Activated CD4-positive, alpha-beta memory T cell treated with anti-CD3 and anti-CD28 coated beads, Interleukin-2, amount 10 ng/mL, durations not matched to agents 7 days and 5 days (primary cell): ENCODE measurements at regions not wholly inside any gene's neighbourhood (a gene's known extent, or its start where the extent isn't known, plus 50 kb on each side); places are given as distances from the start of the nearest gene placed in this dataset.

Source experiments
- CTCF ChIA-PET: fragments of 350-600 bp; sonication (Branson Sonifier 250); formaldehyde crosslinking; loops from one replicate; lab custom pipeline; 2021; ENCODE audit warnings: antibody characterized with exemption, inconsistent platforms; lab: Charles Lee
- POLR2A ChIA-PET: fragments of 350-600 bp; sonication (Branson Sonifier 250); formaldehyde crosslinking; loops from one replicate; lab custom pipeline; 2021; ENCODE audit warnings: antibody characterized with exemption; lab: Charles Lee
- DNase-seq: peaks from one replicate; pipeline ENCODE4 v3.0.0-alpha.2; 2020
- H3K27ac Mint-ChIP-seq: one replicate; pipeline ENCODE4 v1.8.0; 2021; ENCODE audit warnings: mild to moderate bottlenecking, mixed read lengths
- H3K27me3 Mint-ChIP-seq: one replicate; pipeline ENCODE4 v1.8.0; 2021; ENCODE audit warnings: mixed read lengths
- H3K36me3 Mint-ChIP-seq: one replicate; pipeline ENCODE4 v1.8.0; 2021; ENCODE audit warnings: low read depth, mixed read lengths
- H3K4me1 Mint-ChIP-seq: one replicate; pipeline ENCODE4 v1.8.0; 2021; ENCODE audit warnings: mixed read lengths
- H3K4me3 Mint-ChIP-seq: one replicate; pipeline ENCODE4 v1.8.0; 2021; ENCODE audit warnings: mild to moderate bottlenecking, mixed read lengths
- H3K9me3 Mint-ChIP-seq: one replicate; pipeline ENCODE4 v1.8.0; 2021; ENCODE audit warnings: mixed read lengths

DNA sequence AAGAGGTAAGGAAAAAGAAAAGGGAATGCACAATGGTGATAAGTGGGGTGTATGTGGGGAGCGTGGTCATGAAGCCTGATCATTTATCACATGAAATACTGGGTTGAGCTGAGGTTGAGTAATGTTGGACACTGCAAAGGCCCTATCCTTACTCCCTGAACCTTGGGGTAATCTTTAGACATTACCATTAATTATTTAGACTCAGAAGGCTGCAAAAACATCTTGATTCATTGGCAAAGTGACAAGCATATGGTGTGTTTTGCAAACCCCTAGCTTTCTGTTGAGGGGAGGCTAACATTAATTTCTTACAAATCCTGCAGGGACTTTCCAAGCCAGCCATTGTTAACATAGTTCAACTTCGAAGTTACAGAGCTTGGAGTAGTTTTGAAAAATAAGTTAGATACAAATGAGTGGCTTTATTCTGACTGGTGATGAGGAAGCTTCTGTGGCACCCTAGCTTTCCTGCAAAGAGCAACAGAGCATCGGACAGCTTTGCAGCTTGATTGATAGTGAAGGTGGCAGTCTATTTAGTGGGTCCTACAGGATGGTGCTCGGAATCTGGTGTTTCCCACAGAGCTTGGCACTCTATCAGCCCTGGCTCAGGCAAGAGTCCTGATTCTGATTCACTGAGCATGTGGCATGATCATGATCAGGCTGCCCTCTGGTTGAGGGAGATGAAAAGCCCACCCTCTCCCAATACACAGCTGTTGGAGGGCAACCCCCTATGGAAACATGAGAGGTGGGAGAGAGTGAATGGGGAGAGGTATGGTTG lies 153.7 kb upstream of the NPVF start:
- H3K9me3 Mint-ChIP-seq, result no peaks in the 10 kb centered on the region
- DNase-seq, result no peak
- POLR2A ChIA-PET, result no interaction called here
- H3K4me3 Mint-ChIP-seq, result no peak overlapping the region
- H3K27me3 Mint-ChIP-seq, result peaks cover 30% of the 10 kb centered on the region
- H3K36me3 Mint-ChIP-seq, result no peaks in the 10 kb centered on the region
- H3K4me1 Mint-ChIP-seq, result no peaks in the 10 kb centered on the region
- no peak overlapping the region for H3K27ac Mint-ChIP-seq
- CTCF ChIA-PET, result interaction anchor here (0.5 to 1.4 kb wide), 3 partner anchors 10 to 956 kb away, joined by 3 read pairs; no protein-coding TSS in a partner anchor

DNA sequence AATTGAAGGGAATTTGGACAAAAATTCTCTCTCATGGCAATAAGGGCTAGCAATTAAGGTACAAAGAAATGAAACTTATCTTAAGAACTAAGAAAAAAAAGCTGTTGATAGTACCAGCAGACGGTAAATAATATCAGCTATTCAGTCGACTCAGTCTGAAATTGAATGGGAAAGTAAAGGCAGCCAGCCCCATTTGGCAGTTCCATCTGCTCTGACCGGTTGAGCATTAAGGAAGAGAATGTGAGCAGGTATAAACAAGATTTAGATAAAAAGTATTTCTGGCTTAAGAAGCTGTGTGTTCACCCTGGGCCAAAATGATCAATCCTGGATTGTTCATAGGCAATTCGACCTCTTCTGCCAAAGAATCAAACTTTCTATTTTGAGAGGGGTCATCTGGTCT lies 154.6 kb upstream of the NPVF start:
- Mint-ChIP-seq H3K36me3 (no peaks in the 10 kb centered on the region), H3K27ac (no peak overlapping the region), H3K27me3 (peaks cover 32% of the 10 kb centered on the region), H3K9me3 (no peaks in the 10 kb centered on the region), H3K4me1 (no peaks in the 10 kb centered on the region), H3K4me3 (no peak overlapping the region)
- CTCF ChIA-PET, result interaction anchor here (1.2 to 1.4 kb wide), 2 partner anchors 9 to 123 kb away, joined by 3 read pairs; no protein-coding TSS in a partner anchor
- DNase-seq, result no peak
- POLR2A ChIA-PET, result no interaction called here

DNA sequence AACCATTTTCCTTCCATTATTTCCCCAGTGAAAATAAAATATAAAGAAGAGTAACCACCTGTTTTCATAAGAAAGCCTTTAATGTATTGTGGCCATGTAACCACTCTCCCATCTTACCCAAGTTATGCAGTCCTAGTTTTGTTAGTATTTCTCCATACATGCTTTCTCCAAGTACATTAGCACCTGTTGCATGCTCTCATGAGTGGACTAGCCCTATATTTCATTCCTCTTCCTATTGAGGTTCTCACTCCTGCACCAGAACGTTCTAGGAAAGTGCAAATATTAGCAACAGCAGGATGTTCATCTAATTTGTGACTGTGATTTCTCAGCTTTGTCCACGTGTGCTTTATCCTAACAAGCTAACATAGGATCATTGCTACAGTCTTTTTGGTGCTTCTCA lies 155.1 kb upstream of the NPVF start:
- peaks cover 32% of the 10 kb centered on the region for H3K27me3 Mint-ChIP-seq
- CTCF ChIA-PET, result no interaction called here
- H3K27ac Mint-ChIP-seq, result no peak overlapping the region

GRCh38 chr7:25384788-25385505 lies 156.7 kb upstream of the NPVF start:
- Mint-ChIP-seq H3K27ac (no peak overlapping the region), H3K27me3 (peaks cover 32% of the 10 kb centered on the region), H3K36me3 (no peaks in the 10 kb centered on the region), H3K4me1 (no peaks in the 10 kb centered on the region), H3K9me3 (no peaks in the 10 kb centered on the region), H3K4me3 (no peak overlapping the region)
- CTCF ChIA-PET, result no interaction called here
- DNase-seq, result no peak
- POLR2A ChIA-PET, result no interaction called here

More for the DNA sequence above, 155.1 kb upstream of the NPVF start:
- no peaks in the 10 kb centered on the region for H3K9me3 Mint-ChIP-seq
- POLR2A ChIA-PET, result no interaction called here
- H3K4me1 Mint-ChIP-seq, result no peaks in the 10 kb centered on the region
- no peak for DNase-seq
- no peak overlapping the region for H3K4me3 Mint-ChIP-seq
- H3K36me3 Mint-ChIP-seq, result no peaks in the 10 kb centered on the region

GRCh38 chr7:25385506-25386136 lies 157.3 kb upstream of the NPVF start:
- POLR2A ChIA-PET, result no interaction called here
- Mint-ChIP-seq H3K4me1 (no peaks in the 10 kb centered on the region), H3K4me3 (no peak overlapping the region), H3K9me3 (no peaks in the 10 kb centered on the region), H3K27ac (no peak overlapping the region), H3K36me3 (no peaks in the 10 kb centered on the region), H3K27me3 (peaks cover 35% of the 10 kb centered on the region)
- DNase-seq, result no peak
- CTCF ChIA-PET, result no interaction called here

GRCh38 chr7:25386311-25386744 lies 158.0 kb upstream of the NPVF start:
- no peak for DNase-seq
- CTCF ChIA-PET, result no interaction called here
- H3K4me1 Mint-ChIP-seq, result no peaks in the 10 kb centered on the region
- POLR2A ChIA-PET, result no interaction called here
- no peaks in the 10 kb centered on the region for H3K9me3 Mint-ChIP-seq
- H3K27ac Mint-ChIP-seq, result no peak overlapping the region
- no peak overlapping the region for H3K4me3 Mint-ChIP-seq
- H3K27me3 Mint-ChIP-seq, result peaks cover 36% of the 10 kb centered on the region
- no peaks in the 10 kb centered on the region for H3K36me3 Mint-ChIP-seq

DNA sequence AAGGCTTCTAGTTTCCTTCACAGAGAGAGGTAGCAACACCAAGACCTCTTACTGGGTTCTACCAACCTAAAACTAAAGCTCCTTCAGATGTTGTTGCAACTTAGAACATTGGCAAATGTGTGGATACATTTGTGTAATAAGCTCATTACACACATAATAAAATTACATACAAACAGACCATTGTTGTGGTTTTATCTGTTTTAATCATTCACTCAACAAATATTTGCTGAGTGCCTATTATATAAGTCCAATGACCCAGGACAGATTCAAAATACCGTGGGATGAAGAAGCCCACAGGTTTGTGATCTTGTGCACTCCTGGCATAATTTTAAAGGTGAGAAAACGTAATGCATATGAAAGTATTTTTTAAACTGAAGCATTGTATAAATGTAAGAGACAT lies 160.4 kb upstream of the NPVF start:
- no peak for DNase-seq
- no peak overlapping the region for H3K27ac Mint-ChIP-seq
- H3K9me3 Mint-ChIP-seq, result no peaks in the 10 kb centered on the region
- no peaks in the 10 kb centered on the region for H3K4me1 Mint-ChIP-seq
- peaks cover 24% of the 10 kb centered on the region for H3K27me3 Mint-ChIP-seq
- POLR2A ChIA-PET, result interaction anchor here (1.0 kb wide), 1 partner anchor 129 kb away, joined by 3 read pairs; no protein-coding TSS in a partner anchor
- CTCF ChIA-PET, result interaction anchor here (0.9 to 2.5 kb wide), 2 partner anchors 130 to 179 kb away, joined by 4 to 17 read pairs; no protein-coding TSS in a partner anchor
- no peak overlapping the region for H3K4me3 Mint-ChIP-seq
- H3K36me3 Mint-ChIP-seq, result no peaks in the 10 kb centered on the region

DNA sequence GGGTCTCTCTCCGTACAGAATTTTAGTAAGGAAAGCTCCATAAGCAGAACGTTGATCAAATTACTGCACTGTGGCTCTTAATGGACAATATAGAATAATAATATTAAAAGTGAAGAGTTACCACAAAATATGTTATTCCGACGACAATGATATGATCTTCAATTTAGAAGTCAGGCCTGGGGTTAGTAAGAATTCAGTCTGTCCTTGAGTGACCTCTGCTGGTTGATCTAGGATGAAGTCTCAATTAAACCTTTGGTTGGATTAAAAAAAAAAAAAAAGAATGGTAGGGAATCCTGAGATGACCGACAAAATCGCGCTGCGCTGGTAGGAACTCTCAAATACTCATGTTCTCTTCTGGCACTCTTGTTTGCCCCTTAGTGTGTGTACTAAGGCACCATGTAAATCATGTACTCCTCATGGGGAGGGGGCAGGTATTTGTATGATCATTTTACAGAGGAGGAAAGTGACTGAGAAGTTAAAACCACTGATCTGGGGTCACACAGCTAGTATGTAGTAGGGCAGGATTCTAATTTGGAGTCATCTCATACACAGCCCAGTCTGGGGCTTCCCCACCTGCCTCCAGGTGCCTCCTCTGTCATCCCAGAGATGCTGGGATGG lies 161.3 kb upstream of the NPVF start:
- Mint-ChIP-seq H3K36me3 (no peaks in the 10 kb centered on the region), H3K4me3 (no peak overlapping the region), H3K27ac (no peak overlapping the region), H3K27me3 (peaks cover 22% of the 10 kb centered on the region), H3K9me3 (no peaks in the 10 kb centered on the region), H3K4me1 (no peaks in the 10 kb centered on the region)
- CTCF ChIA-PET, result interaction anchor here (2.5 to 3.4 kb wide), 2 partner anchors 131 to 176 kb away, joined by 17 read pairs; no protein-coding TSS in a partner anchor
- POLR2A ChIA-PET, result interaction anchor here (1.0 kb wide), 1 partner anchor 130 kb away, joined by 3 read pairs; no protein-coding TSS in a partner anchor
- DNase-seq, result no peak

DNA sequence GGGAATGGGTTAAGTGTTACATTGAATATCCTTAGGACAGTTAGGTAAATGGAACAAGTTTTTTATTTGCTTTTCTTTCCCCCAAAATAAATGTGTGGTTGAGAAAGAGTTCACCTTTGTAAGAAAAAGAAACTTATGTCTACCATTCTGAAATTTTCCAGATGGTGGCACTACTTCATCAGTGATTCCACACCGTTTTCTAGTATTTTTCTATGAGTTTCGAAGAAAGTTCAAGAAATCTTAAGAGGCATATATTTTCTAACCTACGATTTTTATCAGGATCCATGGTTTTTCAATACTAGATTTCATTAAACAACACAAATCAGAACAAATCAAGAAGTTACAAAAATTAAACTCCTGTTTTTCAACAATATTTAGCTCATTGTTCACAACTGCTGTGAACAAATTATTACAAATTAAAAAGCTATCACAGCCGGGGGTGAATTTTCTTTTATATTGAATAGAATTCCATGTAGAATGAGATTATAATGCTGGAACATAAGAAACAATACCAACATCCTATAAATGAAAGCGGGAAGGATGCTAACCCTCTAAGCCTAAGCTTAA lies 163.1 kb upstream of the NPVF start:
- Mint-ChIP-seq H3K9me3 (no peaks in the 10 kb centered on the region), H3K4me1 (no peaks in the 10 kb centered on the region), H3K36me3 (no peaks in the 10 kb centered on the region), H3K27me3 (peaks cover 18% of the 10 kb centered on the region), H3K4me3 (no peak overlapping the region), H3K27ac (no peak overlapping the region)
- DNase-seq, result no peak
- ChIA-PET POLR2A (no interaction called here), CTCF (interaction anchor here (0.9 to 3.4 kb wide), 7 partner anchors 9 to 176 kb away, joined by 3 to 17 read pairs (median 4); no protein-coding TSS in a partner anchor)

- ChIA-PET CTCF (interaction anchor here (0.9 to 3.4 kb wide), 7 partner anchors 8 to 175 kb away, joined by 3 to 17 read pairs (median 4); no protein-coding TSS in a partner anchor), POLR2A (no interaction called here)
- H3K36me3 Mint-ChIP-seq, result no peaks in the 10 kb centered on the region
- H3K27ac Mint-ChIP-seq, result no peak overlapping the region
- peaks cover 18% of the 10 kb centered on the region for H3K27me3 Mint-ChIP-seq
- no peaks in the 10 kb centered on the region for H3K9me3 Mint-ChIP-seq
- H3K4me1 Mint-ChIP-seq, result no peaks in the 10 kb centered on the region
- DNase-seq, result no peak
- H3K4me3 Mint-ChIP-seq, result no peak overlapping the region
Observed at GRCh38 chr7:25391961-25392587, 163.8 kb upstream of the NPVF start.

GRCh38 chr7:25392588-25393338 lies 164.5 kb upstream of the NPVF start:
- DNase-seq, result no peak
- Mint-ChIP-seq H3K9me3 (no peaks in the 10 kb centered on the region), H3K4me3 (no peak overlapping the region), H3K27ac (no peak overlapping the region), H3K4me1 (no peaks in the 10 kb centered on the region), H3K36me3 (no peaks in the 10 kb centered on the region), H3K27me3 (peaks cover 17% of the 10 kb centered on the region)
- CTCF ChIA-PET, result interaction anchor here (1.4 to 3.4 kb wide), 2 partner anchors 133 to 172 kb away, joined by 4 to 17 read pairs; no protein-coding TSS in a partner anchor
- POLR2A ChIA-PET, result no interaction called here
